ENCODE measurements at regions not wholly inside any gene's neighbourhood (a gene's known extent, or its start where the extent isn't known, plus 50 kb on each side); places are given as distances from the start of the nearest gene placed in this dataset.

- peaks cover 13% of the 10 kb centered on the region for H3K27me3 Mint-ChIP-seq
- H3K4me3 Mint-ChIP-seq, result no peak overlapping the region
- no peak overlapping the region for H3K27ac Mint-ChIP-seq
- H3K4me1 Mint-ChIP-seq, result peaks cover 2% of the 10 kb centered on the region
- no peaks in the 10 kb centered on the region for H3K9me3 ChIP-seq (ENCODE audit: control insufficient read depth, low read length, poor library complexity, severe bottlenecking)
- DNase-seq, result no peak
- H3K36me3 Mint-ChIP-seq (ENCODE audit: low read depth), result no peaks in the 10 kb centered on the region
- no peak for ATAC-seq
These were observed 188.0 kb upstream of the PELI2 start for GRCh38 chr14:55930016-55930784.

- Mint-ChIP-seq H3K36me3 (ENCODE audit: low read depth) (peaks cover 2% of the 10 kb centered on the region), H3K4me3 (no peak overlapping the region), H3K27me3 (peaks cover 6% of the 10 kb centered on the region), H3K4me1 (no peaks in the 10 kb centered on the region), H3K27ac (no peak overlapping the region)
- no peaks in the 10 kb centered on the region for H3K9me3 ChIP-seq (ENCODE audit: control insufficient read depth, low read length, poor library complexity, severe bottlenecking)
- no peak for ATAC-seq
- no peak for DNase-seq
These were observed 181.5 kb upstream of the PELI2 start for GRCh38 chr14:55936691-55937090.

DNA sequence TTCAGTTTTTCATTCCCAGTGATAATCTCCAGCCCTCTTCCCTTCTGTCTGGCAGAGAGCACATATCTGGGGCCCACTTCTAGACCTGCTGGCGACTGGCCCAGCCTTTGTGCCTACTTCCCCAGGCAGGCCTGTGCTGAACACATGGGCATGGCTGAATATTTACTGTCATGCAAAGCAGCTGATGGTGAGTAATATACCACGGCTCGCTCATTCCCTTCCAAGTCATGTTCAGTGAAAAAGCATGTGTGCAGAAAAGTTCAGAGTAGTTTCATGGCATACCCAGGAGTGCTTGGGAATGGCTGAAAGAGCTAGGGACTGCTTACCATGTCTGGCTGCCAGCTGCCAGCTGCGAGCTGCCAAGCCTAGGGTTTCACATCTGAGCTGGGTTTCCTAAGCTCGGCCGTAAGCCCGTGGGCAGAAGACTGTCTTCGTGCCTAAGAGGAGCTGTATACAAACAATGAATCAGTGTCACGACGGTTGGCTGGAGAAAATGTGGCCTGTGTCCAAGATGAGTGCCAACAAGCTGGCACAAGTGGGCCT is 179.9 kb upstream of the PELI2 start:
- Mint-ChIP-seq H3K4me1 (no peaks in the 10 kb centered on the region), H3K4me3 (no peak overlapping the region), H3K27ac (no peak overlapping the region), H3K36me3 (ENCODE audit: low read depth) (peaks cover 2% of the 10 kb centered on the region), H3K27me3 (peaks cover 5% of the 10 kb centered on the region)
- ATAC-seq, result no peak
- H3K9me3 ChIP-seq (ENCODE audit: control insufficient read depth, low read length, poor library complexity, severe bottlenecking), result no peaks in the 10 kb centered on the region
- no peak for DNase-seq

GRCh38 chr14:55942076-55942654 is 176.0 kb upstream of the PELI2 start:
- H3K4me3 Mint-ChIP-seq, result no peak overlapping the region
- ATAC-seq (no peak), DNase-seq (no peak)
- no peaks in the 10 kb centered on the region for H3K9me3 ChIP-seq (ENCODE audit: control insufficient read depth, low read length, poor library complexity, severe bottlenecking)
- H3K36me3 Mint-ChIP-seq (ENCODE audit: low read depth), result peaks cover 2% of the 10 kb centered on the region
- H3K4me1 Mint-ChIP-seq, result no peaks in the 10 kb centered on the region
- peaks cover 5% of the 10 kb centered on the region for H3K27me3 Mint-ChIP-seq
- no peak overlapping the region for H3K27ac Mint-ChIP-seq

- Mint-ChIP-seq H3K4me3 (no peak overlapping the region), H3K4me1 (no peaks in the 10 kb centered on the region), H3K27ac (no peak overlapping the region), H3K36me3 (ENCODE audit: low read depth) (no peaks in the 10 kb centered on the region), H3K27me3 (peaks cover 5% of the 10 kb centered on the region)
- H3K9me3 ChIP-seq (ENCODE audit: control insufficient read depth, low read length, poor library complexity, severe bottlenecking), result no peaks in the 10 kb centered on the region
- ATAC-seq (no peak), DNase-seq (no peak)
These were observed 175.4 kb upstream of the PELI2 start for GRCh38 chr14:55942826-55943225.

DNA sequence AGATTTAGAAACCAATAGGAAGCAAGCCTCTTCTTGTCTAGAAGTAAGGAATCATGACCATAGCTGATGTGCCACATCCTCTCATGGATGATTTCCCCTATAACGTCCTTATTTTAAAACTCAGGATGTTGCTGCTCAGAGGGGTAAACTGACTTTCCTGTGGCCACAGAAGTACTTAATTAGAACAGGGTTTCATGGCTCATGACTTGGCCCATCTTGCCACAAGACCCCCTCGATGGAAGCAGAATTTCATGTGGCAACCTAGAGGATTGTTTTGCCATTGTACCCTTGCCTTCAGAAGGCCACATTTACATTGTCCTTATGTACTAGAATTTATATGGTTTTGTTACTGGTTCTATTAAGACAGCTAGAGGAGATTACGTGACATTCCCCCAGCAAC is 173.5 kb upstream of the PELI2 start:
- H3K27ac Mint-ChIP-seq, result no peak overlapping the region
- no peaks in the 10 kb centered on the region for H3K4me1 Mint-ChIP-seq
- no peaks in the 10 kb centered on the region for H3K9me3 ChIP-seq (ENCODE audit: control insufficient read depth, low read length, poor library complexity, severe bottlenecking)
- no peak overlapping the region for H3K4me3 Mint-ChIP-seq
- H3K36me3 Mint-ChIP-seq (ENCODE audit: low read depth), result no peaks in the 10 kb centered on the region
- DNase-seq, result no peak
- no peak for ATAC-seq
- H3K27me3 Mint-ChIP-seq, result peaks cover 5% of the 10 kb centered on the region

DNA sequence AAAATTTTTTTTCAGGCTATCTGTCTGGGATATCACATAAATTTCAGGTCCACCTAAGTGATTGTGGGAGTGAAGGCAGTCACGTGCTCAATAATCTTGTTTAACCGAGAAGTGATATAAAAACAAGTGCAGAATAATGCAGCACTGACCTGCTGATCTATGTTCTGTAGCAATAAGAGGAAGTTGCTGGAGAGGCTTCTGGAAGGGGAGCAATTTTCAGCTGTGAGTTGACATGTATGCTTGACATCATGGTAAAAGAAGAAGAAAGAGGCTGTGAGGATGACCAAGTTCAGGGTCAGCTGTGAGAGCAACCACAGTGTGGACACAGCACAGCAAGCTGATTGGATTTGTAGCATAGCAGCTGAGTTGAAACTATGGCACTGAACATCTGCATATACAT is 172.0 kb upstream of the PELI2 start:
- H3K27ac Mint-ChIP-seq, result no peak overlapping the region
- no peaks in the 10 kb centered on the region for H3K36me3 Mint-ChIP-seq (ENCODE audit: low read depth)
- no peaks in the 10 kb centered on the region for H3K9me3 ChIP-seq (ENCODE audit: control insufficient read depth, low read length, poor library complexity, severe bottlenecking)
- H3K4me3 Mint-ChIP-seq, result no peak overlapping the region
- DNase-seq, result no peak
- H3K4me1 Mint-ChIP-seq, result no peaks in the 10 kb centered on the region
- peaks cover 5% of the 10 kb centered on the region for H3K27me3 Mint-ChIP-seq
- no peak for ATAC-seq

GRCh38 chr14:55948399-55948798 is 169.8 kb upstream of the PELI2 start:
- Mint-ChIP-seq H3K27me3 (no peaks in the 10 kb centered on the region), H3K4me1 (no peaks in the 10 kb centered on the region), H3K27ac (no peak overlapping the region), H3K4me3 (no peak overlapping the region), H3K36me3 (ENCODE audit: low read depth) (no peaks in the 10 kb centered on the region)
- no peak for ATAC-seq
- no peaks in the 10 kb centered on the region for H3K9me3 ChIP-seq (ENCODE audit: control insufficient read depth, low read length, poor library complexity, severe bottlenecking)
- DNase-seq, result no peak

GRCh38 chr14:55949708-55950107 is 168.5 kb upstream of the PELI2 start:
- no peaks in the 10 kb centered on the region for H3K36me3 Mint-ChIP-seq (ENCODE audit: low read depth)
- H3K27ac Mint-ChIP-seq, result no peak overlapping the region
- H3K9me3 ChIP-seq (ENCODE audit: control insufficient read depth, low read length, poor library complexity, severe bottlenecking), result no peaks in the 10 kb centered on the region
- no peak for ATAC-seq
- DNase-seq, result no peak
- H3K4me3 Mint-ChIP-seq, result no peak overlapping the region
- H3K27me3 Mint-ChIP-seq, result peaks cover 5% of the 10 kb centered on the region
- H3K4me1 Mint-ChIP-seq, result no peaks in the 10 kb centered on the region

DNA sequence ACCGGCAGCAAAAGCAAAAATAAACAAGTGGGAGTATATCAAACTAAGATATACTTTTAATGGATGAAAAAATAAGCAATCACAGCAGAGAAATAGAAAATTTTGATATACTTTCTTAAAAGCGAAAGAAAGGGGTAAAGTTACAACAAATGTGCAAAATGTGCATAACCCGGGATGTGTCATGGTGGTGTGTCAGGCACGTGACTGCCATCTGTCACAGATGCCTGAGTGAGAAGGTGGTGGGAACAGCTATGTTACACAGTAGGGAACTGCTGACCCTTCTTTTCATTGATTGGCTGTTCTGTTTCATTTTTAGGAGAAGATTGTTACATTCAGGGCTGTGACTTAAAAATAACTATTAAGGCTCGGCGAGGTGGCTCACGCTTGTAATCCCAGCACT is 168.1 kb upstream of the PELI2 start:
- Mint-ChIP-seq H3K27me3 (peaks cover 9% of the 10 kb centered on the region), H3K4me1 (no peaks in the 10 kb centered on the region), H3K27ac (no peak overlapping the region), H3K36me3 (ENCODE audit: low read depth) (no peaks in the 10 kb centered on the region), H3K4me3 (no peak overlapping the region)
- DNase-seq (no peak), ATAC-seq (no peak)
- H3K9me3 ChIP-seq (ENCODE audit: control insufficient read depth, low read length, poor library complexity, severe bottlenecking), result no peaks in the 10 kb centered on the region

- peaks cover 15% of the 10 kb centered on the region for H3K27me3 Mint-ChIP-seq
- no peak for ATAC-seq
- H3K4me3 Mint-ChIP-seq, result no peak overlapping the region
- H3K4me1 Mint-ChIP-seq, result no peaks in the 10 kb centered on the region
- H3K9me3 ChIP-seq (ENCODE audit: control insufficient read depth, low read length, poor library complexity, severe bottlenecking), result no peaks in the 10 kb centered on the region
- no peak for DNase-seq
- H3K36me3 Mint-ChIP-seq (ENCODE audit: low read depth), result no peaks in the 10 kb centered on the region
- H3K27ac Mint-ChIP-seq, result no peak overlapping the region
These were observed 166.6 kb upstream of the PELI2 start for GRCh38 chr14:55951341-55952206.

- no peaks in the 10 kb centered on the region for H3K4me1 Mint-ChIP-seq
- H3K4me3 Mint-ChIP-seq, result no peak overlapping the region
- H3K36me3 Mint-ChIP-seq (ENCODE audit: low read depth), result no peaks in the 10 kb centered on the region
- no peak for DNase-seq
- H3K27me3 Mint-ChIP-seq, result peaks cover 27% of the 10 kb centered on the region
- ATAC-seq, result no peak
- no peak overlapping the region for H3K27ac Mint-ChIP-seq
- H3K9me3 ChIP-seq (ENCODE audit: control insufficient read depth, low read length, poor library complexity, severe bottlenecking), result no peaks in the 10 kb centered on the region
These were observed 164.1 kb upstream of the PELI2 start for GRCh38 chr14:55954108-55954507.

- DNase-seq (no peak), ATAC-seq (no peak)
- Mint-ChIP-seq H3K4me3 (no peak overlapping the region), H3K27me3 (peaks cover 27% of the 10 kb centered on the region), H3K36me3 (ENCODE audit: low read depth) (no peaks in the 10 kb centered on the region), H3K27ac (no peak overlapping the region), H3K4me1 (no peaks in the 10 kb centered on the region)
- H3K9me3 ChIP-seq (ENCODE audit: control insufficient read depth, low read length, poor library complexity, severe bottlenecking), result no peaks in the 10 kb centered on the region
These were observed 163.0 kb upstream of the PELI2 start for GRCh38 chr14:55955175-55955574.
